Ascending aorta (tissue), 2 donors: ENCODE measurements at regions not wholly inside any gene's neighbourhood (a gene's known extent, or its start where the extent isn't known, plus 50 kb on each side); places are given as distances from the start of the nearest gene placed in this dataset.

Source experiments
- DNase-seq, 2 donors: peaks; one replicate each; pipeline ENCODE4 v3.0.0-alpha.2; 2019; ENCODE audit warnings: low spot score in 2 of 2
- H3K27ac ChIP-seq, 2 donors: fragments of 200-600 bp; sonication (generic); one replicate each; pipeline ENCODE4 v1.5.1; 2016 to 2017; ENCODE audit warnings: mild to moderate bottlenecking in 1 of 2
- H3K27me3 ChIP-seq: fragments of 200-600 bp; sonication (generic); one replicate; pipeline ENCODE4 v1.5.1; 2017
- H3K36me3 ChIP-seq, 2 donors: fragments of 200-600 bp; sonication (generic); one replicate each; pipeline ENCODE4 v1.5.1; 2016
- H3K4me1 ChIP-seq, 2 donors: fragments of 200-600 bp; sonication (generic); one replicate each; pipeline ENCODE4 v1.5.1; 2016 to 2017; ENCODE audit warnings: mild to moderate bottlenecking in 1 of 2
- H3K4me3 ChIP-seq, 2 donors: fragments of 200-600 bp; sonication (generic); one replicate each; pipeline ENCODE4 v1.5.1; 2016 to 2017; ENCODE audit warnings: mild to moderate bottlenecking in 1 of 2
- H3K9me3 ChIP-seq, 2 donors: fragments of 200-600 bp; sonication (generic); one replicate each; pipeline ENCODE4 v1.5.1; 2016
- CTCF ChIP-seq, 3 experiments: fragments of 200-600 bp in 2 of 3; fragments of 450-650 bp in 1 of 3; sonication (generic) in 2 of 3; IDR thresholded peaks; one replicate each; pipeline ENCODE4 v1.5.1; 2016 to 2019; ENCODE audit warnings: antibody characterized with exemption in 3 of 3, mild to moderate bottlenecking in 1 of 3, moderate library complexity in 1 of 3
- intact Hi-C: fragments of 100-400 bp; cut with DNase I; formaldehyde crosslinking; loops from one replicate; pipeline ENCODE4 v1.15.1; 2023

DNA sequence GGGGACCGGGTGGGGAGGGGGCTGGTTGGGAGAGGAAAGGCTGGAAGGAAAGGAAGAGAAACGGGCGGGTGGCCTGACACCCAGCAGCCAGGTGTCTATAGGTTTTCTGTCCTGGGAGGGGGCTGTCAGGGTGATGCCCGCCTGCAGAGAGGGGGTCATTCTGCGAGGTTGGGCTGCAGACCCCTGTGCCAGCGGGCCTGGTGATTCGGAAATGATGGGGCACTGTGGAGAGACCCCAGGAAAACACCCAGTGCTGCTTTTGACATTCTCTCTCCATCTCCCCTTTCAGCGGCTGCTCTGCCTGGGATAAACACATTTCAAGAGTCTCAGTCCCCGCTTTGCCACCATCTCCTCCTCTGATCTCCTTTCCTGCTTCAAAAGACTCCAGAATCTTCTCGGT lies 168.5 kb upstream of the RTL1 start:
- Histone ChIP-seq H3K4me1 (no peaks in the 10 kb centered on the region), H3K4me3 (no peak overlapping the region), H3K36me3 (no peaks in the 10 kb centered on the region), H3K27me3 (peaks cover 9% of the 10 kb centered on the region), H3K27ac (no peak overlapping the region), H3K9me3 (no peaks in the 10 kb centered on the region)
- intact Hi-C loops = loop anchor here (5.0 kb wide), 1 partner anchor 555 kb away; no protein-coding TSS in a partner anchor
- no peak for TF ChIP-seq CTCF (IDR thresholded peaks at IDR 0.05)
- peak in 1 of 2 donors; percentile 19 for DNase-seq

DNA sequence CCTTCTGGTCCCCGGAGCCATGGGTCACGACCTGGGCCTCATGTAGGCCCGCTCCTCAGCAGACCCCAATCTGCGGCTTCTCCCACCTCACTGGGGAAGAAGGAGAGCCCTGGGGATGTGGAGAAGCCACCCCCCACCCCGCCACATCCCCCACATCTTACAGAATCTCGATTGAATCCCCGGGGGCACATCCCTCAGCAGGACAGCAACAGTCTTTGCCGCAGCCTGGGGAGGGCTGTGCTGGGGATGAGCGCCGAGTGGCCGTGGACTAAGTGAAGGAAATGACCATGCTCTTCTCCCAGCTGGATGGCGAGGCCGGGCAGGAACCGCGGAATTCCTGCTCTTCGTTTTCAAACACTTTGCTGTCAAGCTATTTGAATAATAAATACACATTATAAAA lies 169.0 kb upstream of the RTL1 start:
- peaks cover 10% of the 10 kb centered on the region for H3K27me3 ChIP-seq
- TF ChIP-seq CTCF (IDR thresholded peaks at IDR 0.05) = no peak
- H3K4me3 ChIP-seq = no peak overlapping the region
- DNase-seq = peak in 1 of 2 donors; percentile 39
- no peaks in the 10 kb centered on the region for H3K9me3 ChIP-seq
- no peaks in the 10 kb centered on the region for H3K4me1 ChIP-seq
- no peaks in the 10 kb centered on the region for H3K36me3 ChIP-seq
- intact Hi-C loops = loop anchor here (5.0 kb wide), 1 partner anchor 555 kb away; no protein-coding TSS in a partner anchor
- no peak overlapping the region for H3K27ac ChIP-seq

DNA sequence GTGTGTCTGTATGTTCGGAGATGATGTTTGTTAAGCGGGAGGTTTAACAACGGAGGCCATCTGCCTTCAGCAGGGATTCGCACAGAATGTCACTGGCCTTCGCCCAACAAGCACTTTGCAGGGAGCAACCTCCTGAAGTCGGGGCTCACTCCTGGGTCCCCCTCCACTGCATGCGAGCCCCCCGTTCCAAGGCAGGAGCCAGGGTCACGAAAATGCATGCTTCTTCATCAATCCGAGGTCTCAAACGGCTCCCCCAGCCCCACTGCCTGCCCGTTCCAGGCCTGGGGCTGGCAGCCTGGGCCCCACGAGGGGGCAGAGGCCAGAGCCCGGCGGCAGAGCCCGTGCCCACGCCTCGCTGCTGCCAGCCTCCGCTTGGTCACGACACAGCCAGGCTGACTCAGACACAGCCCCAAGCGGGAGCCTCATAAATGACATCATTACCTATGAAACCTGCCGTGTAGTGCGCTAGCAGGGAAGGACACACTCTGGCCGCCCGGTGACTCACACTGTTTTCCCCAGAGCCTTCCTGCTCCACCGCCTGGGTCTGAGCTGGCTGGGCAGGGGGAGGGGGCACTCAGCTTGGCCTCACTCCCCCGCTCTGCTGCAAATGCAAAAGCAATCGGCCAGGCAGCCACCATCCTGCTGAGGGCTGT lies 169.5 kb upstream of the RTL1 start:
- H3K27ac ChIP-seq = no peak overlapping the region
- H3K27me3 ChIP-seq = peaks cover 10% of the 10 kb centered on the region
- DNase-seq = peak; percentile 43 to 83
- intact Hi-C loops = loop anchor here (5.0 kb wide), 1 partner anchor 554 kb away; no protein-coding TSS in a partner anchor
- TF ChIP-seq CTCF (IDR thresholded peaks at IDR 0.05) = no peak
- no peak overlapping the region for H3K4me3 ChIP-seq
- H3K36me3 ChIP-seq = no peaks in the 10 kb centered on the region
- no peaks in the 10 kb centered on the region for H3K9me3 ChIP-seq
- H3K4me1 ChIP-seq = no peaks in the 10 kb centered on the region

DNA sequence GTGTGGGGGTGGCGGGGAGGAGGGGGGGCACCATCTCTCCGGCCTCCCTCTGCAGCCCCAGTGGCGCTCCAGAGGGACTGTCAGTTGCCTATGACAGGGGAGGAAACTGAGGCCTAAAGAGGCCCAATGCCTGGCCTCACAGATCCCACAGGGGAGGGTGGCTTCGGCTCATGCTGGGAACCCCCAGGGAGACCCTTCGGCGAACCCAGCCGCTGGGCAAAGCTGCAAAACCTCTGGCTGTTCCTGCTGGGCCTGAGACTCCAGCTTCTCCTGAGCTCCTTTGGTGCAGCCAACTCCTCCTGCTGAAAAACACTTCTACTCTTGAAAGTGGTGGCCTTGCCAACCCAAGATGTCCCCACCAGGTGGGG lies 170.1 kb upstream of the RTL1 start:
- no peaks in the 10 kb centered on the region for H3K9me3 ChIP-seq

DNA sequence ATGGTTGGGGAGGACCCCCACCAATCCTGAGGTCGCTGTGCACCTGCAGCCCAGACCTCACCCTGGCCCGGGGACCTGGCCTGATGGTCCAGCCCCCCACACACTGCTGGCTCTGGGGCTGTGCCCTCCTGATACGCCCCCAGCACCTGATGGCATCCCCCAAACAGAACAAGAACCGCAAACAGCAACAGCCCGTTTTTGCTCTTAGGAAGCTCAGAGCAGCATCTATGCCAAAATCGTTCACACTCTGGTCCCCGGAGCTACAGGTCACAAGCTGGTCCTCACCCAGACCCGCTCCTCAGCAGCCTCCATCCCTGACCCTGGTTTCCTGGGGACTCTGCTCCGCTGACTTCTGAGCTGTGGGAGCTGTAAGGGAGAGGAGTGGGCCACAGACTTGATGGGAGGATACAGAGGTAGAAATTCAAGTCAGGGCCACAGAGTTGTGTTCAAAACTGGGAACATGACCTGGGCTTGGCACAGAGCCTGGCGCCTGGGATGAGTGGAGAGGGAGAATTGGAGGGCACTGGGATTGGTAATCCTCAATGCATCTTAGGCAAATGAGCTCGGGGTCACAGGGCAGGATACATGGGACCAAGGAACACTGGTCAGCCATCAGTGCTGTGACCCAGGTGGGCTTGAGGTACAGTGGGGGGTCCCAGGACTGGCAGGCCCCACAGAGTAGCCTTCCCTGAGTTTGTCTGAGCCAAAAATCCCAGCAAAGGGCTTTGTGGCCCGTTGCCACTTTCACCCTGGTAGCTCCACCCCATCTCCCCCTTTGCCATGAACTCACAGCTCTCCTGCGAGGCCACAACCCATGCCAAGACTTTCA lies 170.9 kb upstream of the RTL1 start:
- H3K27me3 ChIP-seq = peaks cover 10% of the 10 kb centered on the region
- DNase-seq = peak in 1 of 2 donors; percentile 49
- intact Hi-C loops = loop anchor here (5.0 kb wide), 1 partner anchor 553 kb away; no protein-coding TSS in a partner anchor

More for the DNA sequence above, 170.1 kb upstream of the RTL1 start:
- Histone ChIP-seq H3K27ac (no peak overlapping the region), H3K27me3 (peaks cover 10% of the 10 kb centered on the region), H3K4me3 (no peak overlapping the region), H3K36me3 (no peaks in the 10 kb centered on the region), H3K4me1 (no peaks in the 10 kb centered on the region)
- peak in 1 of 2 donors; percentile 59 for DNase-seq
- intact Hi-C loops = loop anchor here (5.0 kb wide), 1 partner anchor 554 kb away; no protein-coding TSS in a partner anchor
- TF ChIP-seq CTCF (IDR thresholded peaks at IDR 0.05) = no peak

More for the DNA sequence above, 170.9 kb upstream of the RTL1 start:
- no peaks in the 10 kb centered on the region for H3K4me1 ChIP-seq
- TF ChIP-seq CTCF (IDR thresholded peaks at IDR 0.05) = no peak
- H3K27ac ChIP-seq = no peak overlapping the region
- H3K4me3 ChIP-seq = no peak overlapping the region
- no peaks in the 10 kb centered on the region for H3K9me3 ChIP-seq
- H3K36me3 ChIP-seq = no peaks in the 10 kb centered on the region
